ENCODE measurements at regions not wholly inside any gene's neighbourhood (a gene's known extent, or its start where the extent isn't known, plus 50 kb on each side); places are given as distances from the start of the nearest gene placed in this dataset.

DNA sequence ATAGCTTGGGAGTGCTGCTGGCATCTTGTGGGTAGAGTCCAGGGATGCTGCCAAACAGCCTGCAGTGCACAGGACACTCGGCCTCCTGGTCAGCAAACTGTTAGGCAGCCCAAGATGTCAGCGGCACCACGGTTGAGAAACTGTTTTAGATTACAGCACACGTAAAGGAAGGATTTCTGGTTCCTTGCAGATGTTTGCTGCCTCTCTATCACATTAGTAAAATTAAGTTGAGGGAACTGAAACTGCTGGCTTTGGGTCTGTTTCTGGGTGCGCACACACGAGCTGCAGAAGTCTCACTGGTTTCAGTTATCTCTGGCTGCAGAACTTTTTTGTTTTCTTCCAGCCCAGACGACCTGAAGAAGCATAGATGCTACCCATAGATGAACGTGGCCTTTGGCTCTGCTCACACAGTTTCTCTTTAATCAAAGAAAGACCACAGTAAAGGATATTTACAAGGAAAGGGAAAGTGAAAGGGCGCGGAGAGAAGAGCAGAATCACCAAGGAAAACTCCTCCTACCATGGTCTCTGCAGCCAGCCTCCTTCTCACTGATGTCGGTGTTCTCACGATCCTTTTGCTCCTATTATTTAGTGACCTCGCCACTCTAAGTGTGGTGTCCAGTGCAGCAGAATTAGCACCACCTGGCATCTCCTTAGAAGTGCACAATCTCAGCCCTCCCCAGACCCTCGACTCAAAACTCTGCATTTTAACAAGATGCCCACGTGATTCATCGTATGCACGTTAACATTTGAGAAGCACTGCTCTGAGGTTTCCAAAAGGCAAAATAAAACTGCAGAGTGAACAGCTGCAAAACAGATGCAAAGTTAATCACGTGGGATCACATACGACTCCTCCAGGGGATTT is 50.6 kb upstream of the AKAP13 start:
- TF ChIP-seq ZNF384 (IDR thresholded peaks at IDR 0.05) (no peak), TARDBP (IDR thresholded peaks at IDR 0.05) (no peak), SP1 (IDR thresholded peaks at IDR 0.05) (no peak), L3MBTL2 (conservative IDR thresholded peaks at IDR 0.05) (no peak), FOXA1 (IDR thresholded peaks at IDR 0.05) (no peak), FOXM1 (IDR thresholded peaks at IDR 0.05; ENCODE audit: borderline replicate concordance) (no peak)

Measured in HEK293T (cell line).